OCI-LY1 (cell line): ENCODE measurements at regions not wholly inside any gene's neighbourhood (a gene's known extent, or its start where the extent isn't known, plus 50 kb on each side); places are given as distances from the start of the nearest gene placed in this dataset.

ENCODE experiments used
- EZH2 ChIP-seq: fragments of 200-600 bp; sonication (generic), shearing (Covaris generic); IDR thresholded peaks from 2 replicates; pipeline ENCODE4 v1.8.0; 2017; ENCODE audit warnings: borderline replicate concordance, mixed run types, mild to moderate bottlenecking, antibody characterized with exemption, low read length, moderate library complexity, mixed read lengths
- TF ChIP-seq, protein P1 (sequence below): fragments of 200-600 bp; sonication (generic), shearing (Covaris generic); IDR thresholded peaks from 2 replicates; pipeline ENCODE4 v1.5.1; 2017; ENCODE audit warnings: mild to moderate bottlenecking, antibody characterized with exemption, low read length, moderate library complexity, mixed read lengths

DNA sequence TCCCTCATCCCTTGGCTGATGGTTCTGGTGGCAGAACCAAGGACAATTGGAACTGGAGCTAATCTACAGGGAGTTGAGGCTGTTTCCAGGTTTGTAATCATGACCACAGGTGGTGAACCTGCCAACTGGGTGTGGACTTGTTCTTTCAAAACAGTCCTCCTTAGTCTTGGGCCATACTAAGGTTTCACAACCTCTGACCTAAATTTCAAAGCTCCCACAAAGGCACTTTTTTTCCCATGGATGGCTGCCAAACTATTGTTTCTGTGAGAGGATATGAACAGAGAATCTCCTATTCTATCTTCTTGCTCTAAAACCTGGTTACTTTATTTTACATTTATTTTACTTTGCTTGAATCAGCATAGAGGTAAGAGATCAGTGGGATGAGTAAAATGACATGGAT, 106.5 kb upstream of the IZUMO3 start:
- TF ChIP-seq, protein P1, sequence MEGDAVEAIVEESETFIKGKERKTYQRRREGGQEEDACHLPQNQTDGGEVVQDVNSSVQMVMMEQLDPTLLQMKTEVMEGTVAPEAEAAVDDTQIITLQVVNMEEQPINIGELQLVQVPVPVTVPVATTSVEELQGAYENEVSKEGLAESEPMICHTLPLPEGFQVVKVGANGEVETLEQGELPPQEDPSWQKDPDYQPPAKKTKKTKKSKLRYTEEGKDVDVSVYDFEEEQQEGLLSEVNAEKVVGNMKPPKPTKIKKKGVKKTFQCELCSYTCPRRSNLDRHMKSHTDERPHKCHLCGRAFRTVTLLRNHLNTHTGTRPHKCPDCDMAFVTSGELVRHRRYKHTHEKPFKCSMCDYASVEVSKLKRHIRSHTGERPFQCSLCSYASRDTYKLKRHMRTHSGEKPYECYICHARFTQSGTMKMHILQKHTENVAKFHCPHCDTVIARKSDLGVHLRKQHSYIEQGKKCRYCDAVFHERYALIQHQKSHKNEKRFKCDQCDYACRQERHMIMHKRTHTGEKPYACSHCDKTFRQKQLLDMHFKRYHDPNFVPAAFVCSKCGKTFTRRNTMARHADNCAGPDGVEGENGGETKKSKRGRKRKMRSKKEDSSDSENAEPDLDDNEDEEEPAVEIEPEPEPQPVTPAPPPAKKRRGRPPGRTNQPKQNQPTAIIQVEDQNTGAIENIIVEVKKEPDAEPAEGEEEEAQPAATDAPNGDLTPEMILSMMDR = no peak
- no peak for TF ChIP-seq EZH2
